Activated naive CD4-positive, alpha-beta T cell treated with anti-CD3 and anti-CD28 coated beads for 36 hours (primary cell): ENCODE measurements at regions not wholly inside any gene's neighbourhood (a gene's known extent, or its start where the extent isn't known, plus 50 kb on each side); places are given as distances from the start of the nearest gene placed in this dataset.

ENCODE experiments used
- CTCF ChIA-PET: fragments of 350-600 bp; sonication (Branson Sonifier 250); formaldehyde crosslinking; loops from one replicate; lab custom pipeline; 2021; ENCODE audit warnings: antibody characterized with exemption; lab: Charles Lee
- DNase-seq: peaks from one replicate; pipeline ENCODE4 v3.0.0-alpha.2; 2020
- H3K27ac Mint-ChIP-seq: one replicate; pipeline ENCODE4 v1.8.0; 2021; ENCODE audit warnings: mild to moderate bottlenecking, mixed read lengths
- H3K27me3 Mint-ChIP-seq: one replicate; pipeline ENCODE4 v1.8.0; 2021; ENCODE audit warnings: low read depth, mixed read lengths
- H3K36me3 Mint-ChIP-seq: one replicate; pipeline ENCODE4 v1.8.0; 2021; ENCODE audit warnings: low read depth, mixed read lengths
- H3K4me1 Mint-ChIP-seq: one replicate; pipeline ENCODE4 v1.8.0; 2021; ENCODE audit warnings: low read depth, mixed read lengths
- H3K4me3 Mint-ChIP-seq: one replicate; pipeline ENCODE4 v1.8.0; 2021; ENCODE audit warnings: mild to moderate bottlenecking, moderate library complexity, mixed read lengths
- H3K9me3 Mint-ChIP-seq: one replicate; pipeline ENCODE4 v1.8.0; 2021; ENCODE audit warnings: mixed read lengths
- intact Hi-C: fragments of 100-400 bp; cut with micrococcal nuclease; formaldehyde crosslinking; loops from one replicate; pipeline ENCODE4 v1.15.1; 2023

DNA sequence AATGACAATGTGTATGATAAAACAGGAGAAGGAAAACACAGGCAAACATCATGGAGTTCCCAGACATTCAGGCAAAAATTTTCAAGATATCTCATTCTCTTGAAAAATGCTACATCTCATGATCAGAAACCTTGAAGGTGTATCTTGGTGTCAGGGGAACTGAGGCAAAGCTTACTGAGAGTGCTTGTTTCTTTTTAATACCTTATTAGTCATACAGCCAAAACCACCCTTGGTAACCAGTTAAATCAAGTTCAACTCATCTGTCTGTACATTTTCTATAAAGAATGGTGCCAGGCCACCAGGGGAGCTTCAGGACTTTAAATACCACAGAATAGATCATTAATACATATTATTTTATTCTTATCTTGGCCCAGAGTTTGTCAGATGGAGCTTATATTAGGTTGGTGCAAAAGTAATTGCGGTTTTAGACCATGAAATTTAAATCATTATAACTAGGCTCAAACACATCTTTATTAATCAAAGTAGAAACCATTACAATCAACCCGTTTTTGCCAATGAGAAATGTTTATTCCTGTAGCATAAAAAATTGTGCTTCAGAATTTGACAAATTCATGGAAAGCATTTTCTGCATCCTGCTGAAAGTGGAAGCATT lies 1036.0 kb downstream of the AMY1C start:
- H3K27me3 Mint-ChIP-seq, result no peaks in the 10 kb centered on the region
- no peak for DNase-seq
- no peak overlapping the region for H3K4me3 Mint-ChIP-seq
- H3K4me1 Mint-ChIP-seq, result no peaks in the 10 kb centered on the region
- H3K36me3 Mint-ChIP-seq, result no peaks in the 10 kb centered on the region
- H3K27ac Mint-ChIP-seq, result no peak overlapping the region
- CTCF ChIA-PET, result no interaction called here
- intact Hi-C loops, result no loop called here
- H3K9me3 Mint-ChIP-seq, result no peaks in the 10 kb centered on the region

DNA sequence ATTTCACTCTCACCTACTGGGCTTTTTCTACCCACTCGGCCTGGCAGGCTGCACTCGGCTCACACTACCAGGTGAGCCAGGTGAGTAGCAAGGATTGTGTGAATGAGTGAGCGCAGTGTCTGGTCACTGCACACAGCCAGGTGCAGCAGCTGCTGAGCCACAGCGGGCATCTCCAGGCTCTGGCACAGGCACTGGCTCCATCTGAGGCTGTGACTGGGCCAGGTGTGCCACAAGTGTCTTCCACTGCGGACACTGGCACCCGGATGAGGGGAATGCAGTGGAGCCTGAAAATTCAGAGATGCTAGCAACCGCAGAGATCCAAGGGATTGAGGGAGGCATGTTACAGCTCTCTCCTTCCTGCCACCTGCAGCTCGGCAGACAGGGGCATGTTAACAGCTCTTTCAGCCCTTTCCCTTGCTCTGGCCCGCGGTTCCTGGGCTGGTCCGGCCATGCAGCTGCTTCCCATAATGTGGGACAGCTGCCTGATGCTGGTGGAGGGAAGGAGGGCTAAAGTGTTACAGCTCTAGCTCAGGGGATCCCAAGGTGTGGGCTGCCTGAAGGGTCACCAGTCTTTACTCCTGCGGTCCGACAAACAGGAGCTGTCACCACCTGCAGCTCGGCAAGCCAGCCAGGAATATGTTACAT lies 1038.3 kb downstream of the AMY1C start:
- no peak for DNase-seq
- CTCF ChIA-PET, result interaction anchor here (0.7 kb wide), 1 partner anchor 11 kb away, joined by 5 read pairs; no protein-coding TSS in a partner anchor
- H3K27ac Mint-ChIP-seq, result no peak overlapping the region

GRCh38 chr1:104791030-104791429 lies 1041.3 kb downstream of the AMY1C start:
- DNase-seq, result no peak
- peaks cover 5% of the 10 kb centered on the region for H3K9me3 Mint-ChIP-seq
- intact Hi-C loops, result no loop called here
- H3K27me3 Mint-ChIP-seq, result no peaks in the 10 kb centered on the region
- no peak overlapping the region for H3K27ac Mint-ChIP-seq
- H3K4me1 Mint-ChIP-seq, result no peaks in the 10 kb centered on the region
- no peaks in the 10 kb centered on the region for H3K36me3 Mint-ChIP-seq
- CTCF ChIA-PET, result interaction anchor here (0.7 kb wide), 1 partner anchor 9 kb away, joined by 3 read pairs; no protein-coding TSS in a partner anchor
- no peak overlapping the region for H3K4me3 Mint-ChIP-seq

More for the DNA sequence above, 1038.3 kb downstream of the AMY1C start:
- Mint-ChIP-seq H3K27me3 (no peaks in the 10 kb centered on the region), H3K9me3 (no peaks in the 10 kb centered on the region), H3K4me1 (no peaks in the 10 kb centered on the region), H3K36me3 (no peaks in the 10 kb centered on the region), H3K4me3 (no peak overlapping the region)
- intact Hi-C loops, result no loop called here

DNA sequence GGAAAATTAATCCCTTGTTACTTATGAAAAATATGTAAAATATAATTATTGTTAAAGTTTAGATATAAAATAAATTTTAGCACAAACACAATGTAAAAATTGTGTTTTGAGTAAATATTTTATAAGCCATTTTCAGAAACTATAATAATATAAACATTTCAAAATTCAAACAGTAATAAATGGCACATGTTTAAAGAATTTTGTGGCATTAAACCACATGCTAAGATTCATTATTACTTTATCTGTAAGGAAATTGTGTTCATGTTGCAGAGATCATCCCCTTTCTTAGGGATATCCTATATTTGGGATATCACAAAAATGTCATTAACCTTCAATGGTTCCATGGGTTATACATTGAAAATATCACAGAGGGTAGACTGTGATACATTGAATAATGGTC lies 1044.3 kb downstream of the AMY1C start:
- CTCF ChIA-PET, result no interaction called here
- DNase-seq, result no peak
- Mint-ChIP-seq H3K4me1 (no peaks in the 10 kb centered on the region), H3K27me3 (no peaks in the 10 kb centered on the region), H3K9me3 (peaks cover 5% of the 10 kb centered on the region), H3K4me3 (no peak overlapping the region), H3K36me3 (no peaks in the 10 kb centered on the region), H3K27ac (no peak overlapping the region)
- intact Hi-C loops, result no loop called here

- Mint-ChIP-seq H3K4me1 (no peaks in the 10 kb centered on the region), H3K36me3 (no peaks in the 10 kb centered on the region), H3K27ac (no peak overlapping the region), H3K27me3 (no peaks in the 10 kb centered on the region), H3K9me3 (peaks cover 6% of the 10 kb centered on the region), H3K4me3 (no peak overlapping the region)
- intact Hi-C loops, result no loop called here
- CTCF ChIA-PET, result no interaction called here
- no peak for DNase-seq
These were observed 1046.2 kb downstream of the AMY1C start for GRCh38 chr1:104795931-104796330.

GRCh38 chr1:104797982-104798381 lies 1048.3 kb downstream of the AMY1C start:
- intact Hi-C loops, result no loop called here
- no peaks in the 10 kb centered on the region for H3K27me3 Mint-ChIP-seq
- no peak overlapping the region for H3K27ac Mint-ChIP-seq
- H3K4me1 Mint-ChIP-seq, result no peaks in the 10 kb centered on the region
- H3K9me3 Mint-ChIP-seq, result peaks cover 6% of the 10 kb centered on the region
- DNase-seq, result no peak
- no peaks in the 10 kb centered on the region for H3K36me3 Mint-ChIP-seq
- H3K4me3 Mint-ChIP-seq, result no peak overlapping the region
- CTCF ChIA-PET, result no interaction called here

DNA sequence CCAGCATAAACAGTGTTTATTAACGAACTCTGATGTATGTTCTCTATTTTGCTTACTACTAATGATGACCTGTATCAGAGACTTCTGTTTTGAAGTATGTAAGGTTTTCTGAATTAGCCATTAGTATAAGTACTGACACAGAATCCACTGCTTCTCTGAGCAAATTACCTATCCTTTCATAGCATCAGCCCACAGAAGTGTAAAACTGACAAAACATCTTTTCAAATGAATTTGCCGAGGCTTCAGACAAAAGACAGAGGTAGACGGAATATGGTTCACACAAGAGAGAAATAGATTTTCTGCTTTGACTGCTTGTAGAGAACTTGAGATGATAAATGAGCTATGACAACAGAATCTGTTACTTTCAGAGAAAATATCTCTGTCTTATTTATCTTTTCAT lies 1051.6 kb downstream of the AMY1C start:
- no peak overlapping the region for H3K27ac Mint-ChIP-seq
- CTCF ChIA-PET, result no interaction called here
- intact Hi-C loops, result no loop called here

DNA sequence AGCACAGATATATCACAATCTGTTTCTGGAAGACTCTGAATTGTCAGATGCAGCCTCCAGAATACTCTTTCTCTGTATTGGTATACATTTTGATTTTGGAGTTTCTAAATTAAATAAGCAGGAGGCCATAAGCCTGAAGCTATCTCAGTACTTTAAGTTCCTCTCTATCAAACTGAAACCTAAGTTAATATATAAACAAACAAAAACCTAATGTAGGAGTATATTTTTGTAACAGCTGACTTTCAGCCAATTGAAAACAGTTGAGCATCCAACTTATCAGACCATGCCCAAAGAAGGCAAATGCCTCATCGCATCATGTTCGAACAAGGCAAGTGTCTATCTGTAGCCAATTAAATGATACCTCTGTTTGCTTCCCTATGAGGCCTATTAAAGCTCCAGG lies 1054.4 kb downstream of the AMY1C start:
- H3K27me3 Mint-ChIP-seq, result no peaks in the 10 kb centered on the region
- no peaks in the 10 kb centered on the region for H3K4me1 Mint-ChIP-seq
- no peak overlapping the region for H3K27ac Mint-ChIP-seq
- no peaks in the 10 kb centered on the region for H3K36me3 Mint-ChIP-seq
- peaks cover 2% of the 10 kb centered on the region for H3K9me3 Mint-ChIP-seq
- DNase-seq, result no peak
- intact Hi-C loops, result no loop called here
- no peak overlapping the region for H3K4me3 Mint-ChIP-seq
- CTCF ChIA-PET, result no interaction called here

More for the DNA sequence above, 1051.6 kb downstream of the AMY1C start:
- no peaks in the 10 kb centered on the region for H3K4me1 Mint-ChIP-seq
- H3K36me3 Mint-ChIP-seq, result no peaks in the 10 kb centered on the region
- H3K27me3 Mint-ChIP-seq, result no peaks in the 10 kb centered on the region
- peaks cover 2% of the 10 kb centered on the region for H3K9me3 Mint-ChIP-seq
- DNase-seq, result no peak
- no peak overlapping the region for H3K4me3 Mint-ChIP-seq

DNA sequence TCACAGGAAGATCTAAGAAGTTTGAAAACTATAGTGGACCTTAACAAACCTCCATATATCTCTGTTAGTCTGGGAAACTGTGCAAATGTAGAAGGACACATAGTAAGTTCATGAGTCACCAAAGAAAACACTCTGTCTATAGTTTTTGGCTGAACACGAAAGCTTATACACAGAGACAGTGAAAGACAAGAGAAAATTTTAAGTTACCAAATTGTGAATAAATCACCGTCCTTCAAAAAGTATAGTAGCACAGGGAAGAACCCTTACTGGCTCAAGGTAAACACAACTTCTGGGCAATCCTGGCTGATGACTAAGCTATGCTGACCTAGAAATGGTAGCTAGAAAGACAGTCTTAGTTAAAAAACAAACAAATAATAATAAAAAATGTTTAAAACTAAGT lies 1057.9 kb downstream of the AMY1C start:
- CTCF ChIA-PET, result no interaction called here
- H3K4me1 Mint-ChIP-seq, result no peaks in the 10 kb centered on the region
- no peaks in the 10 kb centered on the region for H3K27me3 Mint-ChIP-seq
- H3K27ac Mint-ChIP-seq, result no peak overlapping the region
- H3K36me3 Mint-ChIP-seq, result no peaks in the 10 kb centered on the region
- DNase-seq, result no peak
- no peak overlapping the region for H3K4me3 Mint-ChIP-seq
- peaks cover 2% of the 10 kb centered on the region for H3K9me3 Mint-ChIP-seq
- intact Hi-C loops, result no loop called here

- Mint-ChIP-seq H3K4me3 (no peak overlapping the region), H3K27me3 (no peaks in the 10 kb centered on the region), H3K27ac (no peak overlapping the region), H3K36me3 (no peaks in the 10 kb centered on the region), H3K9me3 (peaks cover 2% of the 10 kb centered on the region), H3K4me1 (no peaks in the 10 kb centered on the region)
- no peak for DNase-seq
- intact Hi-C loops, result no loop called here
- CTCF ChIA-PET, result no interaction called here
These were observed 1075.7 kb downstream of the AMY1C start for GRCh38 chr1:104825401-104825800.

- H3K4me1 Mint-ChIP-seq, result no peaks in the 10 kb centered on the region
- CTCF ChIA-PET, result no interaction called here
- H3K27ac Mint-ChIP-seq, result no peak overlapping the region
- H3K4me3 Mint-ChIP-seq, result no peak overlapping the region
- H3K9me3 Mint-ChIP-seq, result peaks cover 23% of the 10 kb centered on the region
- no peaks in the 10 kb centered on the region for H3K27me3 Mint-ChIP-seq
- H3K36me3 Mint-ChIP-seq, result no peaks in the 10 kb centered on the region
- DNase-seq, result no peak
- intact Hi-C loops, result no loop called here
These were observed 1080.8 kb downstream of the AMY1C start for GRCh38 chr1:104830534-104830933.

DNA sequence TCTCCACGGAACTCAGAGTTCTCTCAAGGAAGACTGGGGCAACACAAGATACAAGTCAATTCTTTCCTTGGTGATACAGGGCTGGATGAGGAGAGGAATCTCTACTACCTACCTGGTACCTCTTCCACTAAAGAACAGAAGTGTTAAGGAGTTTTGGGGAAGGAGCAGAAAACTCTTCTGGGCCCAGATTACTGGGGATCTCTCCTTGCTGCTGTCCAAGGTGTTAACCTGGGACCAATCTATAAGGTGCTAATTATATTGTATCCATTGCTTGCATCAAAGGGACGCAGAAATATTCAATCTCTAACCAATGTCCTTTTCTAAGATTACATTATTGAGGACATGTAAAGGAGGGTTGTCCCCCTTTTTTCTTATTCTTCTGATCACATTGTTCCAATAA lies 1102.5 kb downstream of the AMY1C start:
- no peaks in the 10 kb centered on the region for H3K4me1 Mint-ChIP-seq
- no peak overlapping the region for H3K4me3 Mint-ChIP-seq
- H3K27ac Mint-ChIP-seq, result no peak overlapping the region
- H3K27me3 Mint-ChIP-seq, result no peaks in the 10 kb centered on the region
- no peaks in the 10 kb centered on the region for H3K9me3 Mint-ChIP-seq
- no peak for DNase-seq
- intact Hi-C loops, result no loop called here
- CTCF ChIA-PET, result no interaction called here
- H3K36me3 Mint-ChIP-seq, result no peaks in the 10 kb centered on the region

- peaks cover 3% of the 10 kb centered on the region for H3K9me3 Mint-ChIP-seq
- no peak overlapping the region for H3K4me3 Mint-ChIP-seq
- H3K27ac Mint-ChIP-seq, result no peak overlapping the region
- H3K27me3 Mint-ChIP-seq, result no peaks in the 10 kb centered on the region
- CTCF ChIA-PET, result no interaction called here
- H3K4me1 Mint-ChIP-seq, result no peaks in the 10 kb centered on the region
- intact Hi-C loops, result no loop called here
- H3K36me3 Mint-ChIP-seq, result no peaks in the 10 kb centered on the region
- DNase-seq, result no peak
These were observed 1103.6 kb downstream of the AMY1C start for GRCh38 chr1:104853276-104853675.
